K562 (cell line): ENCODE measurements at regions not wholly inside any gene's neighbourhood (a gene's known extent, or its start where the extent isn't known, plus 50 kb on each side); places are given as distances from the start of the nearest gene placed in this dataset.

Experiments
- EZH2 ChIP-seq: IDR thresholded peaks from 2 replicates; pipeline ENCODE4 v1.6.1; 2012; ENCODE audit warnings: low read depth, mild to moderate bottlenecking, inconsistent platforms, low read length, borderline replicate concordance
- MLX ChIP-seq, 2 experiments: fragments of 450-650 bp in 1 of 2; sonication (generic) in 1 of 2; formaldehyde crosslinking; conservative IDR thresholded peaks; 2 replicates each; pipeline versions ENCODE4 v1.4.0 to v1.8.1; 2020 to 2022; ENCODE audit warnings: mild to moderate bottlenecking in 1 of 2, missing genetic modification reagents in 1 of 2
- SETDB1 ChIP-seq: IDR thresholded peaks from one replicate; pipeline ENCODE4 v1.6.1; 2012; ENCODE audit warnings: low read length, control low read depth, inconsistent platforms

GRCh38 chr17:5745111-5745813, 161.0 kb upstream of the NLRP1 start:
- no peak for TF ChIP-seq SETDB1
- TF ChIP-seq MLX (CRISPR knock-in tag; conservative IDR thresholded peaks at IDR 0.05) = no peak
- no peak for TF ChIP-seq EZH2
